WERI-Rb-1 (cell line): ENCODE measurements at regions not wholly inside any gene's neighbourhood (a gene's known extent, or its start where the extent isn't known, plus 50 kb on each side); places are given as distances from the start of the nearest gene placed in this dataset.

Source experiments
- DNase-seq: peaks from one replicate; pipeline ENCODE4 v3.0.0-alpha.2; 2020
- H3K27ac ChIP-seq: fragments of 250-450 bp; sonication (Bioruptor Pico); 2 replicates; pipeline ENCODE4 v1.5.1; 2020; ENCODE audit warnings: mild to moderate bottlenecking, moderate library complexity
- H3K27me3 ChIP-seq: fragments of 250-450 bp; sonication (Bioruptor Pico); 2 replicates; pipeline ENCODE4 v1.5.1; 2021; ENCODE audit warnings: mild to moderate bottlenecking, low read depth, moderate library complexity; ENCODE audit not compliant: insufficient read depth, severe bottlenecking
- H3K36me3 ChIP-seq: fragments of 250-450 bp; sonication (Bioruptor Pico); 2 replicates; pipeline ENCODE4 v1.5.1; 2020; ENCODE audit warnings: mild to moderate bottlenecking, moderate library complexity
- H3K4me3 ChIP-seq: 2 replicates; pipeline ENCODE4 v1.5.1; 2011; ENCODE audit warnings: low read depth, mild to moderate bottlenecking, control low read depth, low read length
- H3K9me3 ChIP-seq: fragments of 250-450 bp; sonication (Bioruptor Pico); 2 replicates; pipeline ENCODE4 v1.5.1; 2021; ENCODE audit warnings: mild to moderate bottlenecking, moderate library complexity; ENCODE audit not compliant: severe bottlenecking
- TF ChIP-seq, protein P1 (sequence below): IDR thresholded peaks from 2 replicates; pipeline ENCODE4 v1.5.1; 2011; ENCODE audit warnings: low read depth, mild to moderate bottlenecking, control low read depth, inconsistent platforms, low read length

DNA sequence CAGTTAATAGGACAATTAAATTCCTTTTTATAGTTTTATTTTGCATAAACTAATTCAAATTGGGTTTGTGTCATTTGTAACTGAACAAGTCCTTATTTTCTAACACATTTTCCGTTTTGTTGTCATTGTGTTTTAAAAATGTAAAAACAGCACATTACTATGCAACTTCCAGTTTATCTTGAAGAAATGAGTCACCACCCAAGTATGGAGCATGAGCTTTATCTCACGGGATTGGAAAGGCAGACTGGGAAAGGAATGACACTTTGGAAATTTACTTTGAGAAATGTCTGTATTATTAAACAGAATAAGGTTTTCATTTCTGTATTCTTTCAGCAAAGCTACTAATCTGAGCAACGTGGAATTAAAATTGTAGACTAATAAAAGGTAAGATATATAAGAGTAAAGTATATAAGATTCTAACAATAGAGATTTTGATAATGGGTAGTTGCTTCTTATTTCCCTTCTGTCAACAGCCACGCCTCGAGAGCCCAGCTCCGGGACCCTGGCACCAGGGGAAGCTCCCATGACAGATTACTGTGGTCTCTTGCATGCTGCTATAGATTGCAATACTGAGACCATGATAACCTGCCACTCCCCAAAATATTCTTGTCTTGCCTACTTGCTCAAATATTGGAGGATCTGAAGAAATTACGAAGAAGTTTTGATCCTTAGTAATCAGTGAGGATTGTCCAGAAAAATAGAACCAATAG lies 433.1 kb downstream of the CHSY3 start:
- no peak for DNase-seq
- TF ChIP-seq, protein P1, sequence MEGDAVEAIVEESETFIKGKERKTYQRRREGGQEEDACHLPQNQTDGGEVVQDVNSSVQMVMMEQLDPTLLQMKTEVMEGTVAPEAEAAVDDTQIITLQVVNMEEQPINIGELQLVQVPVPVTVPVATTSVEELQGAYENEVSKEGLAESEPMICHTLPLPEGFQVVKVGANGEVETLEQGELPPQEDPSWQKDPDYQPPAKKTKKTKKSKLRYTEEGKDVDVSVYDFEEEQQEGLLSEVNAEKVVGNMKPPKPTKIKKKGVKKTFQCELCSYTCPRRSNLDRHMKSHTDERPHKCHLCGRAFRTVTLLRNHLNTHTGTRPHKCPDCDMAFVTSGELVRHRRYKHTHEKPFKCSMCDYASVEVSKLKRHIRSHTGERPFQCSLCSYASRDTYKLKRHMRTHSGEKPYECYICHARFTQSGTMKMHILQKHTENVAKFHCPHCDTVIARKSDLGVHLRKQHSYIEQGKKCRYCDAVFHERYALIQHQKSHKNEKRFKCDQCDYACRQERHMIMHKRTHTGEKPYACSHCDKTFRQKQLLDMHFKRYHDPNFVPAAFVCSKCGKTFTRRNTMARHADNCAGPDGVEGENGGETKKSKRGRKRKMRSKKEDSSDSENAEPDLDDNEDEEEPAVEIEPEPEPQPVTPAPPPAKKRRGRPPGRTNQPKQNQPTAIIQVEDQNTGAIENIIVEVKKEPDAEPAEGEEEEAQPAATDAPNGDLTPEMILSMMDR, result no peak
- H3K4me3 ChIP-seq, result no peak overlapping the region
- no peaks in the 10 kb centered on the region for H3K36me3 ChIP-seq
- H3K27me3 ChIP-seq, result no peaks in the 10 kb centered on the region
- H3K27ac ChIP-seq, result no peak overlapping the region
- H3K9me3 ChIP-seq, result no peaks in the 10 kb centered on the region

DNA sequence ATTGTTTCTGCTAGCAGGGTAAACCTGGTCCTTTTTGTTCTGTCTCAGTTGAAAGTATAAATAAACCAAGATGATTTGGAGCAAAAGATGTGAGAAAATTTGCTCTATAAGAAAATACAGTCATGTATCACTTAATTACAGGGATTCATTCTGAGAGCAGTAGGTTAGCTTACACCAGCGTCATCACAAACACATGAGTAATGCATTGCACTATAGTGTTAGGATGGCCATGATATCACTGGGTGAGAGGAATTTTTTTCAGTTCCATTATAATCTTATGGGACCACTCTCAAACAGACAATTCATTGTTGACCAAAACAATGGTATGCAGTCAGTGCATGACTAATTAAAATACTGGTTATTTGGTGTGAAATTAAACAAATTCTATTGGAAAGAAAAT lies 430.9 kb downstream of the CHSY3 start:
- DNase-seq, result no peak
- no peaks in the 10 kb centered on the region for H3K36me3 ChIP-seq
- no peaks in the 10 kb centered on the region for H3K27me3 ChIP-seq
- H3K27ac ChIP-seq, result no peak overlapping the region
- no peaks in the 10 kb centered on the region for H3K9me3 ChIP-seq
- TF ChIP-seq, protein P1, result no peak
- H3K4me3 ChIP-seq, result no peak overlapping the region

DNA sequence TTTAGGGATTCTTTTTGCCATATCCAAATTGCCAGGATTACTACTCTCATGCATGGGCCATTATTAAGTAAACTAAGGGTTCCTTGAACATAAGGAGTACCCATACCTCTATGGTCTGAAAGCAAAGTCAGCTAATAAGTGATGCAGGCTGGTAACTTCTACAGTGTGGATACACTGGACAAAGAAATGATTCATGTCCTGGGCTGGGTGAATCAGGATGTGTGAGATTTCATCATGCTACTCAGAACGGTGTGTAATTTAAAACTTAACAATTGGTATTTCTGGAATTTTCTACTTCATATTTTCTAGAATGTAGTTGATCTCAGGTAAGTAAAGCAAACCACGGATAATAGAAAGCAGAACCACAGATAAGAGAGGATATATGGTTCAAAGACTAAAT lies 428.8 kb downstream of the CHSY3 start:
- no peaks in the 10 kb centered on the region for H3K27me3 ChIP-seq
- no peaks in the 10 kb centered on the region for H3K36me3 ChIP-seq
- no peak overlapping the region for H3K4me3 ChIP-seq
- no peak overlapping the region for H3K27ac ChIP-seq
- DNase-seq, result no peak
- H3K9me3 ChIP-seq, result no peaks in the 10 kb centered on the region
- TF ChIP-seq, protein P1, result no peak

DNA sequence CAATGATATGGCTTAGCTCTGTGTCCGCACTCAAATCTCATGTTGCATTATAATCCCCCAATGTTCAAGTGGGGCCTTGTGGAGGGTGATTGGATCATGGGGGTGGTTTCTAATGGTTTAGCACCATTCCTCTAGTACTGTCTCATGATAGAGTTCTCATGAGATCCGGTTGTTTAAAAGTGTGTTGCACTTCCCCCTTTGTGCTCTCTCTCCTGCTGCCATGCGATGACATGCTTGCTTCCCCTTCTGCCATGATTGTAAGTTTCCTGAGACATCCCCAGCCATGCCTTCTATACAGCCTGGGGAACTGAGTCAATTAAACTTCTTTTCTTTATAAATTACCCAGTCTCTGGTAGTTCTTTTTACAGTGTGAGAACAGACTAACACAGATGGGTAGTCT lies 427.1 kb downstream of the CHSY3 start:
- no peaks in the 10 kb centered on the region for H3K27me3 ChIP-seq
- no peaks in the 10 kb centered on the region for H3K36me3 ChIP-seq
- no peak for DNase-seq
- H3K27ac ChIP-seq, result no peak overlapping the region
- TF ChIP-seq, protein P1, result no peak
- H3K9me3 ChIP-seq, result no peaks in the 10 kb centered on the region
- H3K4me3 ChIP-seq, result no peak overlapping the region

DNA sequence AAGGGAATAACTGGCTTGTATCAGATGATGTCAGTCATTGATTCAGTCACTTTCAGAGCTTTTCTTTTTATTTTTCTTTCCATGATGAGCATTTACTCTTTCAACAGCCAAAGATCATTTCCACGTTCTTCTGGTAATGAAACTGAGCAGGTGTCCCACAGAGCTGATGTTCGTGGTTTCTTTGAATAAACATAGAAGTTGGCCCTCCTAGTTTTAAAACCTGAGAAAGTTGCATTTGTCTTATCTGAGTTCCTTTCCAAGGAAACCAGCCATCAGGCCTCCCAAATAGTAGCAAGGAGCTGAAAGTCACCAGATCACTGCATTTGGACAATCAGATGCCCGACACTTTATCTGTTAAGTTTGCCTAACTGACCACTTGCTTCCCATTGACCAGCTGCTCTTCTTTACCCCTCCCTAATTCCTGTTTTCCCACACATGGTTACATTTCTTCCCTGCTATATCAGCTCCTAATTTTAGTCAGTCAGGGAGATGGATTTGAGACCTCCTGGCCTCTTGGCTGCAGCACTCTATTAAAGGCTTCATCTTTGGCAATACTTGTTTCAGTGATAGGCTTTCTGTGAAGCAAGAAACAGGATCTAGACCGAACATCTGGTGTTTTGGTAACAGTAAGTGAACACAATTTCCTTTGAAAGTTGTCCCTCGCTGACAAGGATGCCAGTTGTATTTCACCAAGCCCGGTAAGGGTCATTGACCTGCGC lies 420.8 kb downstream of the CHSY3 start:
- Histone ChIP-seq H3K27me3 (no peaks in the 10 kb centered on the region), H3K9me3 (no peaks in the 10 kb centered on the region), H3K4me3 (no peak overlapping the region), H3K36me3 (no peaks in the 10 kb centered on the region), H3K27ac (no peak overlapping the region)
- DNase-seq, result no peak
- TF ChIP-seq, protein P1, result no peak
